ENCODE measurements at regions not wholly inside any gene's neighbourhood (a gene's known extent, or its start where the extent isn't known, plus 50 kb on each side); places are given as distances from the start of the nearest gene placed in this dataset.

DNA sequence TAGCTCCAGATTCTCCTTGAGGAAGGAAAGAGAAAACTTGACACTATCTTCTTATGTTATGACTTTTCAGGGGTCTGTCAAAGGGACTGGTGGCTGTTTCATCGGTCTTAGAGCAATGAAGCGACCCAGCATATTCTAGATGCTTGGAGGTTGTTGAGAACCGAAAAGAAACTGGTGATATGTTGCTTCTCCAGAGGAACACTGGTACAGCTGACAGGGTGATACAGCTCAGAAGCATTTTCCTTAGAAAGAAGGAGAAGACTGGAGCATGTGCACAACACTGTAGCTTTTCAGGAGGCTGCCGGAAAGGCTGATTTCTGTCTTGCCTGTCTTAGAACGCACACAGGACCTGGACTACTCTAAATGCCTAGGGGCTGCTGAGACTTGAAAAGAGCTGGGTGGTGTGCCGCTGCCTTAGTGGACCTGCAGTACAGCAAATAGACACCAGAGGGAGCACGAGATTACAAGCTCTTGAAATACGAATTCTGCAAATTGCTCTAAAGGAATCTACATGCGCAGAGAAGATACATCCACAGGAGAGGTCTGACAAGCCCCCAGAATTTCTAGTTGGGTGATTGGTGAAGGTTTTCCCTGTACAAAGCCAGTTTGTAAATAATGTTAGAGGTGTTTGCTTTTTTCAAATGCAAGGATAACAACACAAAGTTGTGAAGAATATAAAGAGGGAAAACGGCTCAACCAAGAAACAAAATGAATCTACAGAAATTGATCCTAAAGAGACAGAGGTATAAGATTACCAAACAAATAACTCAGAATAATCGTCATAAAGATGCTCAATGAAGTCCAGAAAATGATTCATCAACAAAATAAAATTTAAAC, 223.1 kb upstream of the DMD start:
- TF ChIP-seq, protein P1, sequence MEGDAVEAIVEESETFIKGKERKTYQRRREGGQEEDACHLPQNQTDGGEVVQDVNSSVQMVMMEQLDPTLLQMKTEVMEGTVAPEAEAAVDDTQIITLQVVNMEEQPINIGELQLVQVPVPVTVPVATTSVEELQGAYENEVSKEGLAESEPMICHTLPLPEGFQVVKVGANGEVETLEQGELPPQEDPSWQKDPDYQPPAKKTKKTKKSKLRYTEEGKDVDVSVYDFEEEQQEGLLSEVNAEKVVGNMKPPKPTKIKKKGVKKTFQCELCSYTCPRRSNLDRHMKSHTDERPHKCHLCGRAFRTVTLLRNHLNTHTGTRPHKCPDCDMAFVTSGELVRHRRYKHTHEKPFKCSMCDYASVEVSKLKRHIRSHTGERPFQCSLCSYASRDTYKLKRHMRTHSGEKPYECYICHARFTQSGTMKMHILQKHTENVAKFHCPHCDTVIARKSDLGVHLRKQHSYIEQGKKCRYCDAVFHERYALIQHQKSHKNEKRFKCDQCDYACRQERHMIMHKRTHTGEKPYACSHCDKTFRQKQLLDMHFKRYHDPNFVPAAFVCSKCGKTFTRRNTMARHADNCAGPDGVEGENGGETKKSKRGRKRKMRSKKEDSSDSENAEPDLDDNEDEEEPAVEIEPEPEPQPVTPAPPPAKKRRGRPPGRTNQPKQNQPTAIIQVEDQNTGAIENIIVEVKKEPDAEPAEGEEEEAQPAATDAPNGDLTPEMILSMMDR (IDR thresholded peaks at IDR 0.05) = peak; percentile 46 to 76 (median 62)
- no peak for TF ChIP-seq POLR2A (IDR thresholded peaks at IDR 0.05)
- TF ChIP-seq POLR2AphosphoS5 (IDR thresholded peaks at IDR 0.05; ENCODE audit: insufficient read depth in 1 of 2, low read depth in 1 of 2) = no peak

Measured in vagina (tissue), 2 donors.